ENCODE measurements at regions not wholly inside any gene's neighbourhood (a gene's known extent, or its start where the extent isn't known, plus 50 kb on each side); places are given as distances from the start of the nearest gene placed in this dataset.

DNA sequence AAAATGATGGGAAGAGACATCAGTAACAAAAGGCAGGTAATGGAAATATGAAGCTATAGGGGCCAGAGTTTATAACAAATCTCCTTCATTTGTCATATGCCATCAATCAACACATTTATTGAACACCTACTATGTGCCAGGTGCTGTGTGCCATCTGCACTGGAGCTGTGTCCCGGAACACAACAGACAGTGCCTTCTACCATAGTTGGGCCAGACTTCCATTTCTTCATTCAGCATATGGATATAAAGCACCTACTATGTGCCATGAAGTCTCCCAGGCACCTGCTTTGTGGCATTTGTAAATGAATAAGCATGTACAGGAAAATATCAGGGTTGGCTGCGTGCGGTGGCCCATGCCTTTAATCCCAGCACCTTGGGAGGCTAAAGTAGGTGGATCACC, 112.5 kb upstream of the ERCC6L2 start:
- TF ChIP-seq, protein P1, sequence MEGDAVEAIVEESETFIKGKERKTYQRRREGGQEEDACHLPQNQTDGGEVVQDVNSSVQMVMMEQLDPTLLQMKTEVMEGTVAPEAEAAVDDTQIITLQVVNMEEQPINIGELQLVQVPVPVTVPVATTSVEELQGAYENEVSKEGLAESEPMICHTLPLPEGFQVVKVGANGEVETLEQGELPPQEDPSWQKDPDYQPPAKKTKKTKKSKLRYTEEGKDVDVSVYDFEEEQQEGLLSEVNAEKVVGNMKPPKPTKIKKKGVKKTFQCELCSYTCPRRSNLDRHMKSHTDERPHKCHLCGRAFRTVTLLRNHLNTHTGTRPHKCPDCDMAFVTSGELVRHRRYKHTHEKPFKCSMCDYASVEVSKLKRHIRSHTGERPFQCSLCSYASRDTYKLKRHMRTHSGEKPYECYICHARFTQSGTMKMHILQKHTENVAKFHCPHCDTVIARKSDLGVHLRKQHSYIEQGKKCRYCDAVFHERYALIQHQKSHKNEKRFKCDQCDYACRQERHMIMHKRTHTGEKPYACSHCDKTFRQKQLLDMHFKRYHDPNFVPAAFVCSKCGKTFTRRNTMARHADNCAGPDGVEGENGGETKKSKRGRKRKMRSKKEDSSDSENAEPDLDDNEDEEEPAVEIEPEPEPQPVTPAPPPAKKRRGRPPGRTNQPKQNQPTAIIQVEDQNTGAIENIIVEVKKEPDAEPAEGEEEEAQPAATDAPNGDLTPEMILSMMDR (IDR thresholded peaks at IDR 0.05 in 2 of 3, conservative IDR thresholded peaks at IDR 0.05 in 1 of 3; ENCODE audit: borderline replicate concordance in 1 of 3, insufficient read depth in 1 of 3, low read depth in 2 of 3, low read length in 2 of 3): no peak
- TF ChIP-seq ZFX (IDR thresholded peaks at IDR 0.05): no peak
- no peak for TF ChIP-seq POLR2AphosphoS5 (IDR thresholded peaks at IDR 0.05; ENCODE audit: low read depth, low read length)
- TF ChIP-seq, protein P2, sequence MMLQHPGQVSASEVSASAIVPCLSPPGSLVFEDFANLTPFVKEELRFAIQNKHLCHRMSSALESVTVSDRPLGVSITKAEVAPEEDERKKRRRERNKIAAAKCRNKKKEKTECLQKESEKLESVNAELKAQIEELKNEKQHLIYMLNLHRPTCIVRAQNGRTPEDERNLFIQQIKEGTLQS (IDR thresholded peaks at IDR 0.05): no peak
- no peak for TF ChIP-seq YY1 (IDR thresholded peaks at IDR 0.05; ENCODE audit: extremely low read depth, insufficient replicate concordance, low read depth, low read length)
- TF ChIP-seq RAD21 (IDR thresholded peaks at IDR 0.05; ENCODE audit: low read depth): no peak
- TF ChIP-seq ZNF274 (IDR thresholded peaks at IDR 0.05; ENCODE audit: low read depth, low read length): no peak
- TF ChIP-seq SIN3A (IDR thresholded peaks at IDR 0.05; ENCODE audit: low read depth): no peak
